HG03139 (cell line): ENCODE measurements at regions not wholly inside any gene's neighbourhood (a gene's known extent, or its start where the extent isn't known, plus 50 kb on each side); places are given as distances from the start of the nearest gene placed in this dataset.

Source experiments
- ATAC-seq: cut with Tn5 transposase; IDR thresholded peaks from one replicate; pipeline ENCODE4 v1.9.1; 2021; ENCODE audit not compliant: unreplicated experiment

DNA sequence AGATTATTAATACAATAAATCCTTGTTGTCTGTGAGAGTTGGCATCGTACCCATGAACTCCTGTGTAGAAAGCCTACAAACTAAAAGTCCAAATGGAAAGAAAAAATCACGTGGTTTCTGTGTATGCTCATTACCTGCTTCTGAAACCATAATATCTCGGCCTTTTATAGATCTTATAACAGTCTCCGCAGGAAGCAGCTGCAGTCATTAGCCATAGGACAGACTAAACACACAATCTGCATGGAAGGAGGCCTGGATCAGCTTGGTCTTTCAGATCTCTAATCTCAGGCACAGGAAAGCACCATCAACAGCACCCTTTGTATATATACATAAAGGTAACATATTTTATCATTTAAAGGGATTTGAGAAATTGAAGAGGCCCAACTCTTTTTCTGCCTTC is 508.9 kb upstream of the TCF4 start:
- no peak for ATAC-seq

GRCh38 chr18:56089612-56090258 is 501.7 kb upstream of the TCF4 start:
- ATAC-seq = no peak

- no peak for ATAC-seq
Measured at GRCh38 chr18:56086786-56087185, 498.8 kb upstream of the TCF4 start.

GRCh38 chr18:56086176-56086575 is 498.2 kb upstream of the TCF4 start:
- no peak for ATAC-seq

GRCh38 chr18:56085551-56085950 is 497.6 kb upstream of the TCF4 start:
- ATAC-seq = no peak

DNA sequence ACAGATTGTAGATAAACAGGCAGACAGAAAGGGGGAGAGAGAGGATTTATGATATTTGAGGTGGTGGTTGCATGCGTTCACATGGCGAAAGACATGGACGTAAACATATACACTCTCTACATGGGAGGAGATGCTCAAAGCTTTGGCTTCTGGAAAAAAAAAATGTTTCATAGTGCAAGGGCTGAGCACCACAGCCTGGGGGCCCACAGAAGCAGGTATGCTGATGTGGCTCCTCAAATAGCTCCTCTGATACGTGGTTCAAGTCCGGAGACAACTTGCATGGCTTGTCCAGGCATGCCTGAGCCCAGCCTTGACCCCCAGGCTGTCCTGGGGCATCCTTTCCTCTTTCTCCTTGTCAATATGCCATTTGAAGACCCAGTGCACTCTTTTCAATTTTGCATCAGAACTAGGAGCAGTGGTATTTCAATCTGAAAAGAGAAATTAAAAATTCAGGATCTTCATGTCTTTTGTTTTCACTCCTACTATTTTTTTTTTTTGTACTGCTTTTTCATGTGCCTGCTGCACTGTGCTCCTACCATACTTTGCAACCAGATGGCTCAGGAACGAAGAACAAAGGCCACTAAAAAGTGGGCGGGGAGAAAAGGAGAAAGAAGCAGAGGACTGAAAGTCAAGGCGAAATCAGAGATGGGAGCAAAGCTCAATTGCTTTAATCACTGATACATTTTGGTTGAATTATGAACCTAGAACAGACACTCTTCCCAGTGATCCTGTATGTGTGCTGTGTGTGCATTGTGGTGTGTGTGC is 495.7 kb upstream of the TCF4 start:
- ATAC-seq = no peak

- ATAC-seq = no peak
Measured at GRCh38 chr18:56083097-56083521, 495.1 kb upstream of the TCF4 start.

DNA sequence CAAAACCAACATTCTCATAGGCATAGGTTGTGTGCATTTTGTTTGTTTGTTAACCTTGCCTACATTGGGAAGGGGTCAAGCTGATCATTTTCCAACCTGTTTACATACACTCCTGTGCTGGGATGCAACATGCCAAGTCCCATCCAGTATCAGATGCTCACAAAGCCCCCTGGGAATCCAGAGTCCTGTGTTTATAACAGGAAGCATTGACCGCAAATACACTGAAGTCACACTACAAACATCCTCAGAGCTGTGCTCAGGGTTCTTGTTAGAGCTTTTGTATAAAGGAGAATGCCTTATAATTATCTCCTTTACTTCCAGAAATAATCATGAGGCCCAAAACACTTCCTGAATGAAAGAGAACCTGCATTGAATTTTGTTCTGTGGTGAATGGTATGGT is 488.7 kb upstream of the TCF4 start:
- ATAC-seq = no peak

DNA sequence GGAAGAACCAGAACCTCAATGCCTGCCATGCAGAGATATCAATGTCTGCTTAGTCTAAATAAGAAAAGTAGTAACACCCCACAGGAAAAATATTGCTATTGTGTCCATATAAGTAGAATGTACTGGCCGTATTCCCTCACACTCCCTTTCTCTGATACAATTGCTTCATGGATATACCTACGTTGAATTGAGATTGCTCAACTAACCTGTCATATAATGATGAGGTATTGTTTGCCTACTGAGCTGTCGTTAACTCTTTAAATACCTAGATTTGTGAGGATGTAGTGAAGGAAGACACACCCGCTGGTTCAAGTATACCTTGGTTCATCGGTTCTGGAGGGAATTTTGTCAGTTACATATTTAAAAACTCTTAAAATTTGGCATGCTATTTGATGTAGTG is 480.7 kb upstream of the TCF4 start:
- no peak for ATAC-seq

GRCh38 chr18:56067969-56068671 is 480.1 kb upstream of the TCF4 start:
- no peak for ATAC-seq

GRCh38 chr18:56067214-56067894 is 479.4 kb upstream of the TCF4 start:
- no peak for ATAC-seq

- ATAC-seq = no peak
Measured at GRCh38 chr18:56066524-56067213, 478.7 kb upstream of the TCF4 start.

GRCh38 chr18:56065086-56065485 is 477.1 kb upstream of the TCF4 start:
- no peak for ATAC-seq

- no peak for ATAC-seq
Measured at GRCh38 chr18:56062931-56063330, 474.9 kb upstream of the TCF4 start.

GRCh38 chr18:56060967-56061541 is 473.1 kb upstream of the TCF4 start:
- no peak for ATAC-seq

DNA sequence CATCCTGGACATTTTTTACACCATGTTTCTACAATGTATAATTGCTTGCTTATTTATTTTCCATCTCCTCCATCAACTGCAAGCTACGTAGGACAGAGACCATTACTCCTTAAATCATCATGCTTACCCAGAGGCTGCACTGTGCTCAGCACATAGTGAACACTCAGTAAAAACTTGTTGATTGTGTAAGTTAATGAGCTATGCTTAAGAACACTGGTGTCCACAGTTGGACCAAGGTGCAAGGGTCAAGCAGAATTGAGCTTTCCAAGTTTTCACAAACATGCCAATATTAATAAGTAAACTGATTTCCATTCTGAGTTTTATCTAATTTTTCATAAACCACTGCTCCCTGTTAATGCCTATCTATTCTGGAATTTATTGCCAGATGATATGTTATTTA is 464.2 kb upstream of the TCF4 start:
- no peak for ATAC-seq

DNA sequence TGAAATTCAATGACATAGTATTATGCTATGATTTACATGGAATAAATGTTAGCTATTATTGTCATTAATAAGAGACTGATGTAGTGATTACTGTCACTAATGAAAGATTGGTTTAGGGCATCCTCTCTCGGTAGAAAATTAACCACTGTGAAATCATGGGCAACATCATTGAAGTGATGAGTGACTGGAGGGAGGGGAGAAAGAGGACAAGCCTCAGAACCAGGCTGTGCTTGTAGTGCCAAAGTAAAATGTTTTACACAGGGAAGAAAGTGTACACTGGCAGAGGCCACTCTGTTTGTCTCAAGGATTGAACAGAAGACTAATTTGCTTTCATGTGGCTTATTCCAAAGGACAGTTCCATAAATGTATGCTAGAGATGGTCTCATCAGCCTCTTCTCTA is 456.2 kb upstream of the TCF4 start:
- ATAC-seq = no peak

GRCh38 chr18:56043641-56044061 is 455.7 kb upstream of the TCF4 start:
- ATAC-seq = no peak

- ATAC-seq = no peak
Measured at GRCh38 chr18:56042915-56043536, 455.0 kb upstream of the TCF4 start.
